ENCODE measurements at regions not wholly inside any gene's neighbourhood (a gene's known extent, or its start where the extent isn't known, plus 50 kb on each side); places are given as distances from the start of the nearest gene placed in this dataset.
A peak's percentile ranks its signal among the peaks of the same experiment; 100 is the strongest.
"Not testable (repeated sequence)": the region's sequence is repeated elsewhere in the genome, so short reads cannot be mapped to it uniquely, and the experiment has no call there.

- DNase-seq: no peak
Observed at GRCh38 chr18:76627444-76627843, 132.4 kb upstream of the ZNF516 start.

- DNase-seq: no peak
Observed at GRCh38 chr18:76626991-76627390, 131.9 kb upstream of the ZNF516 start.

- peak; percentile 54 for DNase-seq
Observed at GRCh38 chr18:76622651-76623050, 127.6 kb upstream of the ZNF516 start.

- DNase-seq: peak; percentile 92
Observed at GRCh38 chr18:76621782-76622495, 126.9 kb upstream of the ZNF516 start.

- peak; percentile 84 for DNase-seq
Observed at GRCh38 chr18:76621226-76621625, 126.2 kb upstream of the ZNF516 start.

- DNase-seq: peak; percentile 89
Observed at GRCh38 chr18:76620321-76621170, 125.5 kb upstream of the ZNF516 start.

- peak; percentile 87 for DNase-seq
Observed at GRCh38 chr18:76619621-76620315, 124.7 kb upstream of the ZNF516 start.

GRCh38 chr18:76619261-76619620, 124.2 kb upstream of the ZNF516 start:
- peak; percentile 75 for DNase-seq

GRCh38 chr18:76618721-76619120, 123.7 kb upstream of the ZNF516 start:
- DNase-seq: no peak

GRCh38 chr18:76616373-76616772, 121.3 kb upstream of the ZNF516 start:
- DNase-seq: no peak

- DNase-seq: no peak
Observed at GRCh38 chr18:76615065-76615733, 120.2 kb upstream of the ZNF516 start.

GRCh38 chr18:76613755-76614120, 118.7 kb upstream of the ZNF516 start:
- no peak for DNase-seq

GRCh38 chr18:76613053-76613754, 118.2 kb upstream of the ZNF516 start:
- no peak for DNase-seq

GRCh38 chr18:76611750-76612045, 116.7 kb upstream of the ZNF516 start:
- not testable (repeated sequence) for DNase-seq

- DNase-seq: no peak
Observed at GRCh38 chr18:76610933-76611749, 116.1 kb upstream of the ZNF516 start.

- DNase-seq: no peak
Observed at GRCh38 chr18:76610012-76610411, 115.0 kb upstream of the ZNF516 start.

- no peak for DNase-seq
Observed at GRCh38 chr18:76605341-76605929, 110.4 kb upstream of the ZNF516 start.

- DNase-seq: no peak
Observed at GRCh38 chr18:76604935-76605240, 109.8 kb upstream of the ZNF516 start.

GRCh38 chr18:76604108-76604934, 109.3 kb upstream of the ZNF516 start:
- DNase-seq: peak; percentile 45

GRCh38 chr18:76602191-76602590, 107.1 kb upstream of the ZNF516 start:
- DNase-seq: no peak

GRCh38 chr18:76600076-76600475, 105.0 kb upstream of the ZNF516 start:
- DNase-seq: not testable (repeated sequence)
